H9 (cell line): ENCODE measurements at regions not wholly inside any gene's neighbourhood (a gene's known extent, or its start where the extent isn't known, plus 50 kb on each side); places are given as distances from the start of the nearest gene placed in this dataset.

Experiments
- DNase-seq: peaks from one replicate; pipeline ENCODE4 v3.0.0-alpha.2; 2017
- H2AFZ ChIP-seq: one replicate; pipeline ENCODE4 v1.6.1; 2013; ENCODE audit warnings: mild to moderate bottlenecking, low read length, control low read depth, moderate library complexity
- H2AK5ac ChIP-seq: 2 replicates; pipeline ENCODE4 v1.6.1; 2013; ENCODE audit warnings: low read length, control low read depth, mixed read lengths; ENCODE audit not compliant: insufficient read length
- H2BK120ac ChIP-seq: one replicate; pipeline ENCODE4 v1.6.1; 2013; ENCODE audit warnings: low read depth, mild to moderate bottlenecking, low read length, control low read depth, inconsistent platforms; ENCODE audit not compliant: poor library complexity, severe bottlenecking
- H2BK12ac ChIP-seq: 2 replicates; pipeline ENCODE4 v1.6.1; 2013; ENCODE audit warnings: low read length, control low read depth, mixed read lengths, low read depth; ENCODE audit not compliant: insufficient read length
- H2BK15ac ChIP-seq: 2 replicates; pipeline ENCODE4 v1.6.1; 2013; ENCODE audit warnings: low read depth, low read length, control low read depth
- H2BK20ac ChIP-seq: one replicate; pipeline ENCODE4 v1.6.1; 2013; ENCODE audit warnings: low read depth, mild to moderate bottlenecking, low read length, control low read depth, inconsistent platforms; ENCODE audit not compliant: poor library complexity, severe bottlenecking
- H2BK5ac ChIP-seq: 2 replicates; pipeline ENCODE4 v1.6.1; 2013; ENCODE audit warnings: low read length, control low read depth, mixed read lengths; ENCODE audit not compliant: insufficient read length
- H3K14ac ChIP-seq: 2 replicates; pipeline ENCODE4 v1.6.1; 2013; ENCODE audit warnings: low read length, control low read depth; ENCODE audit not compliant: insufficient read depth
- H3K18ac ChIP-seq: 2 replicates; pipeline ENCODE4 v1.6.1; 2013; ENCODE audit warnings: low read depth, mild to moderate bottlenecking, mixed read lengths, low read length, control low read depth; ENCODE audit not compliant: insufficient read length
- H3K23ac ChIP-seq: 2 replicates; pipeline ENCODE4 v1.6.1; 2013; ENCODE audit warnings: low read length, control low read depth, mixed read lengths, low read depth; ENCODE audit not compliant: insufficient read length
- H3K23me2 ChIP-seq: 2 replicates; pipeline ENCODE4 v1.6.1; 2013; ENCODE audit warnings: low read depth, mild to moderate bottlenecking, mixed read lengths, low read length, control low read depth; ENCODE audit not compliant: insufficient read length, poor library complexity, severe bottlenecking
- H3K27ac ChIP-seq: 2 replicates; pipeline ENCODE4 v1.5.1; 2013; ENCODE audit warnings: low read length, control low read depth, mixed read lengths, low read depth; ENCODE audit not compliant: insufficient read length
- H3K27me3 ChIP-seq: 2 replicates; pipeline ENCODE4 v1.6.1; 2013; ENCODE audit warnings: low read length, control low read depth, inconsistent platforms; ENCODE audit not compliant: insufficient read depth
- H3K4ac ChIP-seq: 2 replicates; pipeline ENCODE4 v1.6.1; 2013; ENCODE audit warnings: low read depth, mild to moderate bottlenecking, control low read depth, inconsistent platforms, low read length, moderate library complexity
- H3K4me1 ChIP-seq: 2 replicates; pipeline ENCODE4 v1.6.1; 2013; ENCODE audit warnings: low read length, control low read depth, inconsistent platforms; ENCODE audit not compliant: insufficient read depth
- H3K4me2 ChIP-seq: 2 replicates; pipeline ENCODE4 v1.6.1; 2013; ENCODE audit warnings: low read length, control low read depth, mixed read lengths; ENCODE audit not compliant: insufficient read length, insufficient read depth
- H3K56ac ChIP-seq: 2 replicates; pipeline ENCODE4 v1.6.1; 2013; ENCODE audit warnings: low read depth, mild to moderate bottlenecking, mixed read lengths, low read length, control low read depth; ENCODE audit not compliant: insufficient read length
- H3K79me1 ChIP-seq: 2 replicates; pipeline ENCODE4 v1.6.1; 2013; ENCODE audit warnings: low read depth, mild to moderate bottlenecking, moderate library complexity, low read length, control low read depth, inconsistent platforms; ENCODE audit not compliant: insufficient read depth, poor library complexity, severe bottlenecking
- H3K79me2 ChIP-seq: 2 replicates; pipeline ENCODE4 v1.6.1; 2013; ENCODE audit warnings: low read length, control low read depth, inconsistent platforms; ENCODE audit not compliant: insufficient read depth
- H3K9ac ChIP-seq: 2 replicates; pipeline ENCODE4 v1.6.1; 2013; ENCODE audit warnings: low read length, control low read depth, mixed read lengths; ENCODE audit not compliant: insufficient read length; ENCODE audit errors: extremely low read depth
- H3K9me3 ChIP-seq: one replicate; pipeline ENCODE4 v1.6.1; 2013; ENCODE audit warnings: low read depth, low read length, inconsistent platforms; ENCODE audit not compliant: control insufficient read depth
- H3T11ph ChIP-seq: one replicate; pipeline ENCODE4 v1.6.1; 2013; ENCODE audit warnings: mild to moderate bottlenecking, low read length, control low read depth, inconsistent platforms
- H4K20me1 ChIP-seq: one replicate; pipeline ENCODE4 v1.6.1; 2013; ENCODE audit not compliant: control insufficient read depth, insufficient read length, insufficient read depth
- H4K5ac ChIP-seq: 2 replicates; pipeline ENCODE4 v1.6.1; 2013; ENCODE audit warnings: low read depth, mild to moderate bottlenecking, mixed read lengths, low read length, control low read depth; ENCODE audit not compliant: insufficient read length
- H4K8ac ChIP-seq: replicated peaks from 2 replicates; pipeline ENCODE4 v1.6.1; 2013; ENCODE audit warnings: low read length, control low read depth, mixed read lengths, low read depth; ENCODE audit not compliant: insufficient read length
- H4K91ac ChIP-seq: 2 replicates; pipeline ENCODE4 v1.6.1; 2013; ENCODE audit warnings: low read depth, mild to moderate bottlenecking, moderate library complexity, mixed read lengths, low read length, control low read depth; ENCODE audit not compliant: insufficient read length
- H3K27ac Mint-ChIP-seq, 3 experiments: 2 replicates in 2 of 3; 3 replicates in 1 of 3; pipeline ENCODE4 v1.8.0; 2020 to 2021; ENCODE audit warnings: mixed read lengths in 3 of 3, mild to moderate bottlenecking in 1 of 3, moderate library complexity in 1 of 3
- H3K27me3 Mint-ChIP-seq: 2 replicates; pipeline ENCODE4 v1.8.0; 2021; ENCODE audit warnings: low read depth, mild to moderate bottlenecking, moderate library complexity, mixed read lengths
- H3K36me3 Mint-ChIP-seq, 3 experiments: 2 replicates in 2 of 3; 3 replicates in 1 of 3; pipeline ENCODE4 v1.8.0; 2020 to 2021; ENCODE audit warnings: low read depth in 3 of 3, mixed read lengths in 3 of 3; ENCODE audit not compliant: insufficient read depth in 1 of 3
- H3K4me1 Mint-ChIP-seq, 2 experiments: 2 replicates each; pipeline ENCODE4 v1.8.0; 2020; ENCODE audit warnings: mixed read lengths in 2 of 2
- H3K4me3 Mint-ChIP-seq, 2 experiments: 2 replicates in 1 of 2; 3 replicates in 1 of 2; pipeline ENCODE4 v1.8.0; 2020 to 2021; ENCODE audit warnings: mild to moderate bottlenecking in 2 of 2, mixed read lengths in 2 of 2, moderate library complexity in 1 of 2
- H3K9me3 Mint-ChIP-seq, 2 experiments: 2 replicates in 1 of 2; 3 replicates in 1 of 2; pipeline ENCODE4 v1.8.0; 2020; ENCODE audit warnings: mild to moderate bottlenecking in 2 of 2, mixed read lengths in 2 of 2, moderate library complexity in 1 of 2
- WGBS: extraction: QIAGEN DNeasy Blood & Tissue Kit; methylation state at CpG from one replicate; pipeline ENCODE4 v1.1.7; 2013; ENCODE audit warnings: missing lambda C conversion rate, low lambda C conversion rate, mixed read lengths; ENCODE audit not compliant: insufficient read length; ENCODE audit errors: extremely low coverage; 5-methylcytosine and 5-hydroxymethylcytosine counted together
- TF ChIP-seq, protein P1 (sequence below): fragments of 200-600 bp; sonication (generic); conservative IDR thresholded peaks from 3 replicates; pipeline ENCODE4 v1.8.0; 2021; ENCODE audit warnings: antibody characterized with exemption, mild to moderate bottlenecking

DNA sequence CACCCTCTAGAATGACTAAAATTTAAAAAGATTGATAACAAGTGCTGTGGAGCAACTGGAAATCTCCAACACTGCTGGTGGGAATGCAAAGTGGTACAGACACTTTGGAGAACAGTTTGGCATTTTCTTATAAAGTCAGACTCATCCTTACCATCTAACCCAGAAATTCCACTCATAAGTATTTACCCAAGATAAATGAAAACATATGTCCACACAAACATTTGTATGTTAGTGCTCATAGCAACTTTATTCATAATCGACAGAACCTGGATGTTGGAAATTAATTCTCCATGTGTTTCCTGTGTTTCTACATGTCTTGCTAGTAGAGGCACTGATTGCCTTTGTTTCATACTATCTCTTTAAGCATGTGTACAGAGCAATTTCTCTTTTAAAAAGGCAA lies 282.4 kb downstream of the AHR start:
- H3K23ac ChIP-seq = no peak overlapping the region
- H3K27ac ChIP-seq = no peak overlapping the region
- no peak overlapping the region for H3K56ac ChIP-seq
- H3K9ac ChIP-seq = no peak overlapping the region
- H3K4me1 ChIP-seq = no peaks in the 10 kb centered on the region
- Mint-ChIP-seq H3K4me1 (no peaks in the 10 kb centered on the region), H3K36me3 (peaks cover 0 to 16% (median 3%) of the 10 kb centered on the region in 3 experiments; a peak in 4 of 7 replicates), H3K27ac (no peak overlapping the region), H3K27me3 (peaks cover 3% of the 10 kb centered on the region; the same call in 1 of the 2 replicates), H3K9me3 (peaks cover 18 to 21% of the 10 kb centered on the region in 2 experiments; a peak in 4 of 5 replicates), H3K4me3 (no peak overlapping the region)
- H4K20me1 ChIP-seq = no peaks in the 10 kb centered on the region
- no peaks in the 10 kb centered on the region for H3K79me2 ChIP-seq
- no peak overlapping the region for H3K4me2 ChIP-seq
- H4K8ac ChIP-seq = no peak overlapping the region
- H2AK5ac ChIP-seq = no peak overlapping the region
- DNase-seq = no peak
- no peak overlapping the region for H2BK120ac ChIP-seq
- H3K18ac ChIP-seq = no peak overlapping the region
- H2BK20ac ChIP-seq = no peak overlapping the region
- H3K4ac ChIP-seq = no peak overlapping the region
- no peak overlapping the region for H2BK12ac ChIP-seq
- no peaks in the 10 kb centered on the region for H3K23me2 ChIP-seq
- no peaks in the 10 kb centered on the region for H3K9me3 ChIP-seq
- TF ChIP-seq, protein P1, sequence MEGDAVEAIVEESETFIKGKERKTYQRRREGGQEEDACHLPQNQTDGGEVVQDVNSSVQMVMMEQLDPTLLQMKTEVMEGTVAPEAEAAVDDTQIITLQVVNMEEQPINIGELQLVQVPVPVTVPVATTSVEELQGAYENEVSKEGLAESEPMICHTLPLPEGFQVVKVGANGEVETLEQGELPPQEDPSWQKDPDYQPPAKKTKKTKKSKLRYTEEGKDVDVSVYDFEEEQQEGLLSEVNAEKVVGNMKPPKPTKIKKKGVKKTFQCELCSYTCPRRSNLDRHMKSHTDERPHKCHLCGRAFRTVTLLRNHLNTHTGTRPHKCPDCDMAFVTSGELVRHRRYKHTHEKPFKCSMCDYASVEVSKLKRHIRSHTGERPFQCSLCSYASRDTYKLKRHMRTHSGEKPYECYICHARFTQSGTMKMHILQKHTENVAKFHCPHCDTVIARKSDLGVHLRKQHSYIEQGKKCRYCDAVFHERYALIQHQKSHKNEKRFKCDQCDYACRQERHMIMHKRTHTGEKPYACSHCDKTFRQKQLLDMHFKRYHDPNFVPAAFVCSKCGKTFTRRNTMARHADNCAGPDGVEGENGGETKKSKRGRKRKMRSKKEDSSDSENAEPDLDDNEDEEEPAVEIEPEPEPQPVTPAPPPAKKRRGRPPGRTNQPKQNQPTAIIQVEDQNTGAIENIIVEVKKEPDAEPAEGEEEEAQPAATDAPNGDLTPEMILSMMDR = no peak
- no peak overlapping the region for H4K91ac ChIP-seq
- H3K14ac ChIP-seq = no peak overlapping the region
- H3K79me1 ChIP-seq = no peaks in the 10 kb centered on the region
- H2BK15ac ChIP-seq = no peak overlapping the region
- H2BK5ac ChIP-seq = no peak overlapping the region
- H3K27me3 ChIP-seq = no peaks in the 10 kb centered on the region
- no CpG with 5 or more reads among the region's 1 CpG for WGBS
- no peak overlapping the region for H4K5ac ChIP-seq
- H3T11ph ChIP-seq = no peak overlapping the region
- no peak overlapping the region for H2AFZ ChIP-seq
